KMS-11 (cell line): ENCODE measurements at regions not wholly inside any gene's neighbourhood (a gene's known extent, or its start where the extent isn't known, plus 50 kb on each side); places are given as distances from the start of the nearest gene placed in this dataset.

Source experiments
- H2AFZ ChIP-seq: fragments of 200-600 bp; sonication (generic); 2 replicates; pipeline ENCODE4 v1.6.1; 2016; ENCODE audit warnings: antibody characterized with exemption, mixed run types, low read depth
- H3K27ac ChIP-seq: fragments of 200-600 bp; sonication (generic); 2 replicates; pipeline ENCODE4 v1.6.1; 2016; ENCODE audit warnings: mild to moderate bottlenecking, mixed run types
- H3K27me3 ChIP-seq: fragments of 200-600 bp; sonication (generic); 2 replicates; pipeline ENCODE4 v1.6.1; 2017; ENCODE audit warnings: mild to moderate bottlenecking, low read depth, mixed run types, moderate library complexity; ENCODE audit not compliant: insufficient read depth
- H3K36me3 ChIP-seq: fragments of 200-600 bp; sonication (generic); 2 replicates; pipeline ENCODE4 v1.6.1; 2017; ENCODE audit warnings: mild to moderate bottlenecking, mixed run types; ENCODE audit not compliant: insufficient read depth
- H3K4me1 ChIP-seq: fragments of 200-600 bp; sonication (generic); 2 replicates; pipeline ENCODE4 v1.6.1; 2016; ENCODE audit warnings: mild to moderate bottlenecking, low read depth, mixed run types; ENCODE audit not compliant: poor library complexity, severe bottlenecking
- H3K4me2 ChIP-seq: fragments of 200-600 bp; sonication (generic); 2 replicates; pipeline ENCODE4 v1.7.0; 2016; ENCODE audit warnings: mild to moderate bottlenecking, mixed run types
- H3K4me3 ChIP-seq: fragments of 200-600 bp; sonication (generic); IDR thresholded peaks from 2 replicates; pipeline ENCODE4 v1.6.1; 2017; ENCODE audit warnings: low read depth, low read length, mixed read lengths; ENCODE audit not compliant: insufficient read depth
- H3K79me2 ChIP-seq: fragments of 200-600 bp; sonication (generic); 2 replicates; pipeline ENCODE4 v1.6.1; 2016; ENCODE audit warnings: low read depth, mixed run types; ENCODE audit not compliant: insufficient read depth
- H3K9ac ChIP-seq: fragments of 200-600 bp; sonication (generic); 2 replicates; pipeline ENCODE4 v1.6.1; 2016; ENCODE audit warnings: mild to moderate bottlenecking, mixed run types
- H4K20me1 ChIP-seq: fragments of 200-600 bp; sonication (generic); 2 replicates; pipeline ENCODE4 v1.6.1; 2016; ENCODE audit warnings: mild to moderate bottlenecking, mixed run types; ENCODE audit not compliant: insufficient read depth
- CTCF ChIP-seq: fragments of 200-600 bp; sonication (generic); conservative IDR thresholded peaks from 2 replicates; pipeline ENCODE4 v1.6.1; 2017; ENCODE audit warnings: low read depth, mild to moderate bottlenecking, antibody characterized with exemption, low read length, moderate library complexity, mixed read lengths

DNA sequence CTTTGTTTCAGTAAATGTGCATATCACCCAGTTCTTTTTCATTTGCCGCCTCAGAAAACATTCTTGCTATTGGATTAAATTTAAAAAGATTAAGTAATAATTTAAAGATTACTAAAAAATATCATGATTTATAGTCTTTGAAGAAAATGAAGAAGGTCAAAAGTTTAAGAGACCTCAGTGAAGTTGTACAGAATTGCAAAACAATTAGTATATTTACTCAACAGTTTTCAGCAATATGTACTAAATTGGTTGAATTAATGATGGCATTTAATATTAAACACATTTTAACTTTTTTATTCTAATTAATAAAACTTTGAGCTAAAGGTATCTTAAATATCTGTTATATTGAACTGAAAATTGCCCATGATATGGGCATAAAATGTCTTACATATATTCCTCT is 49.9 kb upstream of the KLF6 start:
- H3K9ac ChIP-seq = no peak overlapping the region

More for the DNA sequence above, 49.9 kb upstream of the KLF6 start:
- no peak overlapping the region for H3K4me3 ChIP-seq
- no peak overlapping the region for H3K27ac ChIP-seq
- TF ChIP-seq CTCF = no peak
- no peak overlapping the region for H2AFZ ChIP-seq
- H3K27me3 ChIP-seq = no peaks in the 10 kb centered on the region
- H3K4me1 ChIP-seq = peaks cover 39% of the 10 kb centered on the region
- no peak overlapping the region for H3K4me2 ChIP-seq
- no peaks in the 10 kb centered on the region for H3K36me3 ChIP-seq
- H3K79me2 ChIP-seq = no peaks in the 10 kb centered on the region
- no peaks in the 10 kb centered on the region for H4K20me1 ChIP-seq
